Chondrocyte (in vitro differentiated cells): ENCODE measurements at regions not wholly inside any gene's neighbourhood (a gene's known extent, or its start where the extent isn't known, plus 50 kb on each side); places are given as distances from the start of the nearest gene placed in this dataset.

Experiments
- DNase-seq: peaks from one replicate; pipeline ENCODE4 v3.0.0; 2021; ENCODE audit warnings: mixed read lengths, low spot score
- H3K27ac Mint-ChIP-seq: one replicate; pipeline ENCODE4 v1.8.0; 2021; ENCODE audit warnings: mild to moderate bottlenecking, moderate library complexity, mixed read lengths; ENCODE audit not compliant: unreplicated experiment
- H3K27me3 Mint-ChIP-seq: 2 replicates; pipeline ENCODE4 v1.8.0; 2021; ENCODE audit warnings: low read depth, mixed read lengths
- H3K36me3 Mint-ChIP-seq: 2 replicates; pipeline ENCODE4 v1.8.0; 2021; ENCODE audit warnings: low read depth, mixed read lengths
- H3K4me1 Mint-ChIP-seq: 2 replicates; pipeline ENCODE4 v1.8.0; 2021; ENCODE audit warnings: low read depth, mild to moderate bottlenecking, mixed read lengths
- H3K4me3 Mint-ChIP-seq: one replicate; pipeline ENCODE4 v1.8.0; 2021; ENCODE audit warnings: mild to moderate bottlenecking, moderate library complexity, mixed read lengths; ENCODE audit not compliant: unreplicated experiment
- H3K9me3 Mint-ChIP-seq: 2 replicates; pipeline ENCODE4 v1.8.0; 2021; ENCODE audit warnings: low read depth, mixed read lengths
- CTCF ChIP-seq: fragments of 200-600 bp; sonication (generic); IDR thresholded peaks from 2 replicates; pipeline ENCODE4 v1.5.0; 2021; ENCODE audit warnings: antibody characterized with exemption, mild to moderate bottlenecking, moderate library complexity

- Mint-ChIP-seq H3K9me3 (no peaks in the 10 kb centered on the region), H3K27me3 (peaks cover 7% of the 10 kb centered on the region), H3K4me1 (peaks cover 9% of the 10 kb centered on the region), H3K4me3 (no peak overlapping the region), H3K36me3 (no peaks in the 10 kb centered on the region), H3K27ac (no peak overlapping the region)
- DNase-seq, result no peak
- TF ChIP-seq CTCF, result no peak
Observed at GRCh38 chr2:211181626-211182025, 625.2 kb downstream of the CPS1 start.

GRCh38 chr2:211187602-211188001, 631.2 kb downstream of the CPS1 start:
- Mint-ChIP-seq H3K9me3 (no peaks in the 10 kb centered on the region), H3K27me3 (peaks cover 11% of the 10 kb centered on the region), H3K27ac (no peak overlapping the region), H3K4me3 (no peak overlapping the region), H3K36me3 (no peaks in the 10 kb centered on the region), H3K4me1 (no peaks in the 10 kb centered on the region)
- no peak for TF ChIP-seq CTCF
- DNase-seq, result no peak

- Mint-ChIP-seq H3K4me3 (no peak overlapping the region), H3K27ac (no peak overlapping the region), H3K9me3 (no peaks in the 10 kb centered on the region), H3K36me3 (no peaks in the 10 kb centered on the region), H3K27me3 (no peaks in the 10 kb centered on the region), H3K4me1 (peaks cover 10% of the 10 kb centered on the region)
- DNase-seq, result no peak
- TF ChIP-seq CTCF, result no peak
Observed at GRCh38 chr2:211203986-211204385, 647.6 kb downstream of the CPS1 start.

GRCh38 chr2:211204456-211204855, 648.1 kb downstream of the CPS1 start:
- no peak overlapping the region for H3K4me3 Mint-ChIP-seq
- no peaks in the 10 kb centered on the region for H3K9me3 Mint-ChIP-seq
- H3K36me3 Mint-ChIP-seq, result no peaks in the 10 kb centered on the region
- no peak overlapping the region for H3K27ac Mint-ChIP-seq
- no peaks in the 10 kb centered on the region for H3K27me3 Mint-ChIP-seq
- peaks cover 10% of the 10 kb centered on the region for H3K4me1 Mint-ChIP-seq
- TF ChIP-seq CTCF, result no peak
- no peak for DNase-seq

GRCh38 chr2:211204902-211205301, 648.5 kb downstream of the CPS1 start:
- DNase-seq, result no peak
- Mint-ChIP-seq H3K4me3 (no peak overlapping the region), H3K36me3 (no peaks in the 10 kb centered on the region), H3K9me3 (no peaks in the 10 kb centered on the region), H3K27ac (no peak overlapping the region), H3K4me1 (peaks cover 10% of the 10 kb centered on the region), H3K27me3 (no peaks in the 10 kb centered on the region)
- TF ChIP-seq CTCF, result no peak
